K562 (cell line): ENCODE measurements at regions not wholly inside any gene's neighbourhood (a gene's known extent, or its start where the extent isn't known, plus 50 kb on each side); places are given as distances from the start of the nearest gene placed in this dataset.

Source experiments
- CAMTA2 ChIP-seq: fragments of 250-450 bp; sonication (Bioruptor Pico); conservative IDR thresholded peaks from 2 replicates; pipeline ENCODE4 v1.5.1; 2022
- CBFA2T3 ChIP-seq: fragments of 450-650 bp; IDR thresholded peaks from 2 replicates; pipeline ENCODE4 v1.6.1; 2017
- CBFB ChIP-seq: sonication (generic); formaldehyde crosslinking; IDR thresholded peaks from 2 replicates; pipeline ENCODE4 v1.4.0; 2020; ENCODE audit warnings: mild to moderate bottlenecking, missing genetic modification reagents
- E2F4 ChIP-seq: sonication (generic); formaldehyde crosslinking; IDR thresholded peaks from 2 replicates; pipeline ENCODE4 v1.8.0; 2022; ENCODE audit warnings: mild to moderate bottlenecking, low read depth, missing genetic modification reagents
- JUND ChIP-seq, 2 experiments: IDR thresholded peaks; 2 replicates in 1 of 2; 3 replicates in 1 of 2; pipeline ENCODE4 v1.6.1; 2011; ENCODE audit warnings: borderline replicate concordance in 2 of 2, low read depth in 2 of 2, low read length in 2 of 2, improper control_type of control experiment in 1 of 2, missing biosample characterization in 1 of 2, missing genetic modification characterization in 1 of 2, missing genetic modification reagents in 1 of 2
- L3MBTL2 ChIP-seq: fragments of 450-650 bp; IDR thresholded peaks from 2 replicates; pipeline ENCODE4 v1.6.1; 2016; ENCODE audit warnings: mild to moderate bottlenecking, moderate library complexity
- PHF8 ChIP-seq: fragments of 200-600 bp; sonication (generic); IDR thresholded peaks from 2 replicates; pipeline ENCODE4 v1.6.1; 2012; ENCODE audit warnings: mixed run types, mild to moderate bottlenecking, inconsistent platforms, low read length, moderate library complexity, borderline replicate concordance
- RERE ChIP-seq: sonication (generic); formaldehyde crosslinking; IDR thresholded peaks from 2 replicates; pipeline ENCODE4 v1.8.0; 2023; ENCODE audit warnings: missing genetic modification reagents, mild to moderate bottlenecking, borderline replicate concordance
- RFX7 ChIP-seq: fragments of 250-450 bp; sonication (Bioruptor Pico); IDR thresholded peaks from 2 replicates; pipeline ENCODE4 v1.5.1; 2021; ENCODE audit warnings: mild to moderate bottlenecking
- SMARCE1 ChIP-seq: fragments of 450-650 bp; IDR thresholded peaks from 2 replicates; pipeline ENCODE4 v1.7.1; 2016; ENCODE audit warnings: mild to moderate bottlenecking
- YBX1 ChIP-seq: fragments of 450-650 bp; IDR thresholded peaks from 2 replicates; pipeline ENCODE4 v1.7.1; 2016; ENCODE audit warnings: mild to moderate bottlenecking
- ZBTB17 ChIP-seq: fragments of 450-650 bp; formaldehyde crosslinking; IDR thresholded peaks from 2 replicates; pipeline ENCODE4 v1.4.0; 2020; ENCODE audit warnings: mild to moderate bottlenecking
- ZNF318 ChIP-seq, 2 experiments: fragments of 450-650 bp; IDR thresholded peaks; 2 replicates each; pipeline ENCODE4 v1.6.1; 2016; ENCODE audit warnings: mild to moderate bottlenecking in 2 of 2, borderline replicate concordance in 1 of 2, low read depth in 1 of 2, moderate library complexity in 1 of 2

GRCh38 chr13:112145551-112146360 is 78.8 kb downstream of the SOX1 start (continued):
- TF ChIP-seq ZNF318 (IDR thresholded peaks at IDR 0.05; ENCODE audit: borderline replicate concordance in 1 of 2, low read depth in 1 of 2) (no peak), ZBTB17 (CRISPR knock-in tag) (no peak), E2F4 (no peak), CBFA2T3 (no peak), PHF8 (no peak), L3MBTL2 (no peak), RFX7 (CRISPR knock-in tag) (no peak), SMARCE1 (no peak), YBX1 (no peak), CAMTA2 (CRISPR knock-in tag) (no peak), RERE (CRISPR knock-in tag) (no peak), CBFB (CRISPR knock-in tag) (no peak), JUND (IDR thresholded peaks at IDR 0.05; ENCODE audit: borderline replicate concordance, low read depth, low read length) (no peak), JUND (tag; IDR thresholded peaks at IDR 0.05; ENCODE audit: borderline replicate concordance, low read depth, low read length) (no peak)
